GM19463 (cell line): ENCODE measurements at regions not wholly inside any gene's neighbourhood (a gene's known extent, or its start where the extent isn't known, plus 50 kb on each side); places are given as distances from the start of the nearest gene placed in this dataset.
"Not testable (repeated sequence)": the region's sequence is repeated elsewhere in the genome, so short reads cannot be mapped to it uniquely, and the experiment has no call there.

Experiments
- ATAC-seq: cut with Tn5 transposase; IDR thresholded peaks from one replicate; pipeline ENCODE4 v1.9.1; 2021; ENCODE audit warnings: mild to moderate bottlenecking, moderate library complexity; ENCODE audit not compliant: unreplicated experiment

GRCh38 chr14:96683562-96684289 lies 113.5 kb upstream of the VRK1 start:
- no peak for ATAC-seq

- ATAC-seq = no peak
Observed at GRCh38 chr14:96686126-96686525, 111.1 kb upstream of the VRK1 start.

- no peak for ATAC-seq
Observed at GRCh38 chr14:96688629-96689028, 108.6 kb upstream of the VRK1 start.

- no peak for ATAC-seq
Observed at GRCh38 chr14:96690713-96691383, 106.3 kb upstream of the VRK1 start.

GRCh38 chr14:96693252-96693820 lies 103.8 kb upstream of the VRK1 start:
- ATAC-seq = no peak

- ATAC-seq = no peak
Observed at GRCh38 chr14:96693987-96694386, 103.2 kb upstream of the VRK1 start.

- no peak for ATAC-seq
Observed at GRCh38 chr14:96698960-96699539, 98.1 kb upstream of the VRK1 start.

- no peak for ATAC-seq
Observed at GRCh38 chr14:96699666-96700065, 97.5 kb upstream of the VRK1 start.

- ATAC-seq = no peak
Observed at GRCh38 chr14:96702831-96703230, 94.4 kb upstream of the VRK1 start.

- ATAC-seq = no peak
Observed at GRCh38 chr14:96705422-96706092, 91.6 kb upstream of the VRK1 start.

- no peak for ATAC-seq
Observed at GRCh38 chr14:96706893-96707292, 90.3 kb upstream of the VRK1 start.

GRCh38 chr14:96710060-96710666 lies 87.0 kb upstream of the VRK1 start:
- no peak for ATAC-seq

- ATAC-seq = no peak
Observed at GRCh38 chr14:96711559-96712267, 85.5 kb upstream of the VRK1 start.

GRCh38 chr14:96713426-96713825 lies 83.8 kb upstream of the VRK1 start:
- no peak for ATAC-seq

GRCh38 chr14:96714537-96714936 lies 82.6 kb upstream of the VRK1 start:
- not testable (repeated sequence) for ATAC-seq

GRCh38 chr14:96717116-96717515 lies 80.1 kb upstream of the VRK1 start:
- ATAC-seq = no peak

GRCh38 chr14:96718407-96718806 lies 78.8 kb upstream of the VRK1 start:
- ATAC-seq = no peak

- ATAC-seq = not testable (repeated sequence)
Observed at GRCh38 chr14:96720702-96721101, 76.5 kb upstream of the VRK1 start.

- ATAC-seq = no peak
Observed at GRCh38 chr14:96722736-96723135, 74.4 kb upstream of the VRK1 start.

- no peak for ATAC-seq
Observed at GRCh38 chr14:96723946-96724345, 73.2 kb upstream of the VRK1 start.
